Thyroid gland (tissue), 4 donors: ENCODE measurements at regions not wholly inside any gene's neighbourhood (a gene's known extent, or its start where the extent isn't known, plus 50 kb on each side); places are given as distances from the start of the nearest gene placed in this dataset.

Experiments
- DNase-seq, 2 donors: peaks; one replicate each; pipeline ENCODE4 v3.0.0-alpha.2; 2019
- H3K27ac ChIP-seq, 3 donors: fragments of 200-600 bp; sonication (generic); 1 replicate in 2 of 3; 2 replicates in 1 of 3; pipeline ENCODE4 v1.5.1; 2016 to 2019; ENCODE audit warnings: mild to moderate bottlenecking in 1 of 3, moderate library complexity in 1 of 3
- H3K27me3 ChIP-seq: fragments of 200-600 bp; sonication (generic); one replicate; pipeline ENCODE4 v1.5.1; 2019
- H3K36me3 ChIP-seq, 2 donors: fragments of 200-600 bp; sonication (generic); one replicate each; pipeline ENCODE4 v1.5.1; 2016 to 2019
- H3K4me1 ChIP-seq, 2 donors: fragments of 200-600 bp; sonication (generic); one replicate each; pipeline ENCODE4 v1.5.1; 2017 to 2019
- H3K4me3 ChIP-seq, 3 donors: fragments of 200-600 bp; sonication (generic); replicated peaks in 1 of 3; 1 replicate in 2 of 3; 2 replicates in 1 of 3; pipeline ENCODE4 v1.5.1; 2016; ENCODE audit warnings: mild to moderate bottlenecking in 1 of 3
- H3K9me3 ChIP-seq: fragments of 200-600 bp; sonication (generic); one replicate; pipeline ENCODE4 v1.5.1; 2017
- POLR2A ChIP-seq, 2 donors: fragments of 450-650 bp; IDR thresholded peaks; one replicate each; pipeline ENCODE4 v1.6.1; 2017; ENCODE audit warnings: antibody characterized with exemption in 2 of 2, mild to moderate bottlenecking in 2 of 2, moderate library complexity in 1 of 2
- WGBS, 2 donors: methylation state at CpG; one replicate each; pipeline ENCODE4 v1.1.5; 2017; 5-methylcytosine and 5-hydroxymethylcytosine counted together
- intact Hi-C: fragments of 100-400 bp; cut with DNase I; formaldehyde crosslinking; loops from one replicate; pipeline ENCODE4 v1.15.1; 2023
- TF ChIP-seq, protein P1 (sequence below), 6 experiments: fragments of 200-600 bp in 3 of 6; fragments of 450-650 bp in 3 of 6; sonication (generic) in 3 of 6; IDR thresholded peaks; one replicate each; pipeline ENCODE4 v1.5.1; 2016 to 2019; ENCODE audit warnings: antibody characterized with exemption in 6 of 6, mild to moderate bottlenecking in 2 of 6, inconsistent platforms in 1 of 6, moderate library complexity in 1 of 6

DNA sequence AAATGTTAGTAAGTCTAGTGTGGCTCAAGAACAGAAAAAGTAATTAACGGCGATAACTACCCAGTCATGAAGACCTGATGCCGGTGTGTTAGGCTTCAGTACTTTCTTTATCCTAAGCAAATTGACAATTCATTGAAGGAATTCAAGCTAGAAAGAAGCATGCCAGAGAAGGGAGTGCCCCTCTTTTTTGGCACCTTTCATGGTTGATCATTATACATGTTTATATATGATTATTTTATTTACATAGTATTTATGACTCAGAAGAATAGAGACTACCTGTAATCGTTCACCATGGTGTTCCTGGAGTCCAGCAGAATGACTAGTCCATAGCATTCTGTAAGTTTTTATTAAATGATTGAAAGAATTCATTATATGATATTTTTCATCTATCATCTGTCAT lies 548.3 kb upstream of the SLIT2 start:
- Histone ChIP-seq H3K9me3 (no peaks in the 10 kb centered on the region), H3K4me1 (no peaks in the 10 kb centered on the region), H3K36me3 (no peaks in the 10 kb centered on the region), H3K27me3 (no peaks in the 10 kb centered on the region), H3K27ac (no peak overlapping the region), H3K4me3 (no peak overlapping the region)
- intact Hi-C loops = no loop called here
- no peak for DNase-seq
- TF ChIP-seq, protein P1, sequence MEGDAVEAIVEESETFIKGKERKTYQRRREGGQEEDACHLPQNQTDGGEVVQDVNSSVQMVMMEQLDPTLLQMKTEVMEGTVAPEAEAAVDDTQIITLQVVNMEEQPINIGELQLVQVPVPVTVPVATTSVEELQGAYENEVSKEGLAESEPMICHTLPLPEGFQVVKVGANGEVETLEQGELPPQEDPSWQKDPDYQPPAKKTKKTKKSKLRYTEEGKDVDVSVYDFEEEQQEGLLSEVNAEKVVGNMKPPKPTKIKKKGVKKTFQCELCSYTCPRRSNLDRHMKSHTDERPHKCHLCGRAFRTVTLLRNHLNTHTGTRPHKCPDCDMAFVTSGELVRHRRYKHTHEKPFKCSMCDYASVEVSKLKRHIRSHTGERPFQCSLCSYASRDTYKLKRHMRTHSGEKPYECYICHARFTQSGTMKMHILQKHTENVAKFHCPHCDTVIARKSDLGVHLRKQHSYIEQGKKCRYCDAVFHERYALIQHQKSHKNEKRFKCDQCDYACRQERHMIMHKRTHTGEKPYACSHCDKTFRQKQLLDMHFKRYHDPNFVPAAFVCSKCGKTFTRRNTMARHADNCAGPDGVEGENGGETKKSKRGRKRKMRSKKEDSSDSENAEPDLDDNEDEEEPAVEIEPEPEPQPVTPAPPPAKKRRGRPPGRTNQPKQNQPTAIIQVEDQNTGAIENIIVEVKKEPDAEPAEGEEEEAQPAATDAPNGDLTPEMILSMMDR (IDR thresholded peaks at IDR 0.05) = no peak
- TF ChIP-seq POLR2A (IDR thresholded peaks at IDR 0.05) = no peak
- 95 to 96% methylated on average over 4 of the region's 4 CpGs for WGBS, 2 donors

GRCh38 chr4:19700992-19701391 lies 550.7 kb upstream of the SLIT2 start:
- H3K9me3 ChIP-seq = no peaks in the 10 kb centered on the region
- no peaks in the 10 kb centered on the region for H3K27me3 ChIP-seq
- no peaks in the 10 kb centered on the region for H3K36me3 ChIP-seq
- WGBS, 2 donors = 51 to 65% methylated on average over 2 of the region's 2 CpGs
- no peaks in the 10 kb centered on the region for H3K4me1 ChIP-seq
- TF ChIP-seq, protein P1 (IDR thresholded peaks at IDR 0.05) = no peak
- TF ChIP-seq POLR2A (IDR thresholded peaks at IDR 0.05) = no peak
- no peak overlapping the region for H3K27ac ChIP-seq
- intact Hi-C loops = no loop called here
- no peak for DNase-seq
- H3K4me3 ChIP-seq = no peak overlapping the region

- H3K27me3 ChIP-seq = no peaks in the 10 kb centered on the region
- H3K27ac ChIP-seq = no peak overlapping the region
- TF ChIP-seq POLR2A (IDR thresholded peaks at IDR 0.05) = no peak
- TF ChIP-seq, protein P1 (IDR thresholded peaks at IDR 0.05) = no peak
- intact Hi-C loops = no loop called here
- H3K36me3 ChIP-seq = no peaks in the 10 kb centered on the region
- WGBS, 2 donors = 95 to 98% methylated on average over 1 of the region's 1 CpG
- DNase-seq = no peak
- H3K4me3 ChIP-seq = no peak overlapping the region
- H3K9me3 ChIP-seq = no peaks in the 10 kb centered on the region
- no peaks in the 10 kb centered on the region for H3K4me1 ChIP-seq
These were observed 552.7 kb upstream of the SLIT2 start for GRCh38 chr4:19698961-19699360.

DNA sequence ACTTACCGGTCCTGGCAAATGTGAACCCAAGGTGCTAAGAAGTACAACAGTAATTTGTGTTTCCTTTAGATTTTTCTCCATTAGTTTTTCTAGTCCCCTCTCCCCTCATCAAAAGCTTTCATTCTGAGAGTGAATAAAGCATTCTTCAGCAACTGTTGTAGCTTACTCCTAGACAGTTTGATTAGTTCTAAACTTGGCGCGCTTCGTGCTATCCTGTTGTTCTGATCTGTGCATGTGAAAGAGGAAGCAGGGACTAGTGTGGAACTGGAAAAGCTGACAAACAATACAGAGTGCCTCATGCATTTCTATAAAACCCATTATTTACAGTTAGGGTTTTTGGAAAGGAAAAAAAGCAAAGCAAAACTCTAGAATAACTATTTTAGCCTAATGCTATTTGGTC lies 556.9 kb upstream of the SLIT2 start:
- intact Hi-C loops = no loop called here
- Histone ChIP-seq H3K9me3 (no peaks in the 10 kb centered on the region), H3K36me3 (no peaks in the 10 kb centered on the region), H3K4me3 (no peak overlapping the region), H3K27me3 (no peaks in the 10 kb centered on the region), H3K4me1 (peaks cover 9 to 18% of the 10 kb centered on the region in 2 donors), H3K27ac (no peak overlapping the region)
- 79 to 84% methylated on average over 4 of the region's 4 CpGs for WGBS, 2 donors
- no peak for TF ChIP-seq POLR2A (IDR thresholded peaks at IDR 0.05)
- TF ChIP-seq, protein P1 (IDR thresholded peaks at IDR 0.05) = no peak
- no peak for DNase-seq

GRCh38 chr4:19693936-19694570 lies 557.7 kb upstream of the SLIT2 start:
- Histone ChIP-seq H3K27ac (no peak overlapping the region), H3K27me3 (no peaks in the 10 kb centered on the region), H3K4me1 (peaks cover 9 to 24% of the 10 kb centered on the region in 2 donors), H3K36me3 (no peaks in the 10 kb centered on the region), H3K9me3 (no peaks in the 10 kb centered on the region), H3K4me3 (no peak overlapping the region)
- intact Hi-C loops = no loop called here
- TF ChIP-seq, protein P1 (IDR thresholded peaks at IDR 0.05) = no peak
- no peak for TF ChIP-seq POLR2A (IDR thresholded peaks at IDR 0.05)
- 54 to 64% methylated on average over 5 of the region's 5 CpGs for WGBS, 2 donors
- DNase-seq = no peak
